ENCODE measurements at regions not wholly inside any gene's neighbourhood (a gene's known extent, or its start where the extent isn't known, plus 50 kb on each side); places are given as distances from the start of the nearest gene placed in this dataset.

DNA sequence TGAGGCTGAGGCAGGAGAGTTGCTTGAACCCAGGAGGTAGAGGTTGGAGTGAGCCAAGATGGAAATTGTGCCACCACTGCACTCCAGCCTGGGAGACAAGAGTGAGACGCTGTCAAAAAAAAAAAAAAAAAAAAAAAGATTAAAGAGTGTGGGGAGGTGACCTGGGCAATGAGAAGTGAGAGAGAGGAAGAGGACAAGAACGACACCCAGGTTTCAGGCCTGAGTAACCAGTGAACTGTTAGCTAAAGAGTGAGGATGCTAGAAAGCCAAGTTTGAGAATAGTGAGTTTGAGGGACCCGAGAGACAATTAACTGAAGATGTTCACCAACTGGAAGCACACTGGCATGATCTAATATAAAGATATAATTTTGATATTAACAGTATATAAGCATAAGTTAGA lies 85.4 kb upstream of the TNFAIP3 start:
- WGBS, 2 donors: 85 to 91% methylated on average over 3 of the region's 3 CpGs
- no peaks in the 10 kb centered on the region for H3K27me3 ChIP-seq
- H3K4me3 ChIP-seq: no peak overlapping the region
- DNase-seq: no peak
- H3K27ac ChIP-seq: no peak overlapping the region
- TF ChIP-seq POLR2AphosphoS5 (IDR thresholded peaks at IDR 0.05) (no peak), POLR2A (IDR thresholded peaks at IDR 0.05) (no peak), EP300 (IDR thresholded peaks at IDR 0.05) (no peak)
- TF ChIP-seq, protein P1, sequence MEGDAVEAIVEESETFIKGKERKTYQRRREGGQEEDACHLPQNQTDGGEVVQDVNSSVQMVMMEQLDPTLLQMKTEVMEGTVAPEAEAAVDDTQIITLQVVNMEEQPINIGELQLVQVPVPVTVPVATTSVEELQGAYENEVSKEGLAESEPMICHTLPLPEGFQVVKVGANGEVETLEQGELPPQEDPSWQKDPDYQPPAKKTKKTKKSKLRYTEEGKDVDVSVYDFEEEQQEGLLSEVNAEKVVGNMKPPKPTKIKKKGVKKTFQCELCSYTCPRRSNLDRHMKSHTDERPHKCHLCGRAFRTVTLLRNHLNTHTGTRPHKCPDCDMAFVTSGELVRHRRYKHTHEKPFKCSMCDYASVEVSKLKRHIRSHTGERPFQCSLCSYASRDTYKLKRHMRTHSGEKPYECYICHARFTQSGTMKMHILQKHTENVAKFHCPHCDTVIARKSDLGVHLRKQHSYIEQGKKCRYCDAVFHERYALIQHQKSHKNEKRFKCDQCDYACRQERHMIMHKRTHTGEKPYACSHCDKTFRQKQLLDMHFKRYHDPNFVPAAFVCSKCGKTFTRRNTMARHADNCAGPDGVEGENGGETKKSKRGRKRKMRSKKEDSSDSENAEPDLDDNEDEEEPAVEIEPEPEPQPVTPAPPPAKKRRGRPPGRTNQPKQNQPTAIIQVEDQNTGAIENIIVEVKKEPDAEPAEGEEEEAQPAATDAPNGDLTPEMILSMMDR (IDR thresholded peaks at IDR 0.05): no peak
- no peaks in the 10 kb centered on the region for H3K9me3 ChIP-seq
- ATAC-seq (ENCODE audit: low FRiP score in 2 of 2): no peak
- no peaks in the 10 kb centered on the region for H3K36me3 ChIP-seq
- H3K4me1 ChIP-seq: peaks cover 0 to 10% (median 0%) of the 10 kb centered on the region in 4 donors

DNA sequence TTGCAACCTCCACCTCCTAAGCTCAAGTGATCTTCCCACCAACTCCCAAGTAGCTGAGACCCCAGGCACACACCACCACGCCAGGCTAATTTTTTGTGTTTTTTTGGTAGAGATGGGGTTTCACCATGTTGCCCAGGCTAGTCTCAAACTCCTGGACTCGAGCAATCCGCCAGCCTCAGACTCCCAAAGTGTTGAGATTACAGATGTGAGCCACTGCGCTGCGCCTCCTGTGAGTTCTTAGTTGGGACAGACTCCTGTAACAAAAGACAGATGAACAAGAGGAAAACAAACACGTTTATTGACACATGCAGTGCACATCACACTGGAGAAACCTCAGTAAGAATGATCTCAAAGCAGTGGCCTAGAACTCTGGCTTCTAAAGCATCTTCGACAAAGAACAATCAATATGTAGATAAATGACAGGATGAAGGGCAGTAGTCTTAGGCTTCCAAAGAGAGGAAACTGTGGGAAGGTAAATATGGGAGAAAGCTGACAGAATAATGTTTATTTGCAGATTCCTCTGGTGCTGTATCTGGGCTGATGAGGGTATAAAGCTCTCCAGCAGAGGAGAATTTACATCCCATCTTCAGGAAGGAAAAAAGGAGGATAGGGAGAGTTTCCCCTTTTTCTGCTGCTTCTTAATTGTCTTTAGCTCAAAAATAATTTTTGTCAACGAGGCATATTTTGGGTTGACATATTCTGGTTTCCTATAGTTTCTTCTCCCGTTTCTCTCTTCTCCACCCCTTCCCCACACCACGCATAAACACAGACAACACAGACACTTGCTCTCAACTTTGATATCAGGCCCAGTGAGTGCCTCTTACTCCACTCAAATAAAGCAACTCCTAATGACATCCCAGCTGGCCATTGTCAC lies 84.7 kb upstream of the TNFAIP3 start:
- Histone ChIP-seq H3K9me3 (no peaks in the 10 kb centered on the region), H3K4me3 (no peak overlapping the region), H3K27me3 (no peaks in the 10 kb centered on the region), H3K27ac (no peak overlapping the region), H3K36me3 (no peaks in the 10 kb centered on the region), H3K4me1 (peaks cover 0 to 6% (median 0%) of the 10 kb centered on the region in 4 donors)
- DNase-seq (no peak), ATAC-seq (ENCODE audit: low FRiP score in 2 of 2) (no peak)
- 88 to 91% methylated on average over 10 of the region's 10 CpGs for WGBS, 2 donors
- TF ChIP-seq EP300 (IDR thresholded peaks at IDR 0.05): no peak
- TF ChIP-seq, protein P1 (IDR thresholded peaks at IDR 0.05): no peak
- no peak for TF ChIP-seq POLR2AphosphoS5 (IDR thresholded peaks at IDR 0.05)
- no peak for TF ChIP-seq POLR2A (IDR thresholded peaks at IDR 0.05)

- no peak overlapping the region for H3K4me3 ChIP-seq
- H3K27me3 ChIP-seq: no peaks in the 10 kb centered on the region
- H3K9me3 ChIP-seq: no peaks in the 10 kb centered on the region
- no peaks in the 10 kb centered on the region for H3K36me3 ChIP-seq
- ATAC-seq (ENCODE audit: low FRiP score in 2 of 2) (no peak), DNase-seq (no peak)
- no peak overlapping the region for H3K27ac ChIP-seq
- WGBS, 2 donors: 9 to 21% methylated on average over 1 of the region's 1 CpG
- TF ChIP-seq POLR2A (IDR thresholded peaks at IDR 0.05): no peak
- TF ChIP-seq POLR2AphosphoS5 (IDR thresholded peaks at IDR 0.05): no peak
- TF ChIP-seq EP300 (IDR thresholded peaks at IDR 0.05): no peak
- TF ChIP-seq, protein P1 (IDR thresholded peaks at IDR 0.05): no peak
- H3K4me1 ChIP-seq: peaks cover 0 to 4% (median 0%) of the 10 kb centered on the region in 4 donors
These were observed 83.3 kb upstream of the TNFAIP3 start for GRCh38 chr6:137783710-137784109.

- no peak overlapping the region for H3K27ac ChIP-seq
- H3K4me1 ChIP-seq: peaks cover 0 to 4% (median 0%) of the 10 kb centered on the region in 4 donors
- H3K36me3 ChIP-seq: no peaks in the 10 kb centered on the region
- TF ChIP-seq, protein P1 (IDR thresholded peaks at IDR 0.05): no peak
- TF ChIP-seq POLR2A (IDR thresholded peaks at IDR 0.05) (no peak), EP300 (IDR thresholded peaks at IDR 0.05) (no peak), POLR2AphosphoS5 (IDR thresholded peaks at IDR 0.05) (no peak)
- 83 to 87% methylated on average over 1 of the region's 1 CpG for WGBS, 2 donors
- DNase-seq (no peak), ATAC-seq (ENCODE audit: low FRiP score in 2 of 2) (no peak)
- no peaks in the 10 kb centered on the region for H3K27me3 ChIP-seq
- no peak overlapping the region for H3K4me3 ChIP-seq
- no peaks in the 10 kb centered on the region for H3K9me3 ChIP-seq
These were observed 82.5 kb upstream of the TNFAIP3 start for GRCh38 chr6:137784583-137784982.

Data from upper lobe of left lung (tissue), 6 donors.